NCI-H1436 treated with DMSO at 0.1 percent for 48 hours (cell line): ENCODE measurements at regions not wholly inside any gene's neighbourhood (a gene's known extent, or its start where the extent isn't known, plus 50 kb on each side); places are given as distances from the start of the nearest gene placed in this dataset.

Experiments used
- DNase-seq: peaks from one replicate; lab custom pipeline; 2025; lab: John Stamatoyannopoulos, UW

DNA sequence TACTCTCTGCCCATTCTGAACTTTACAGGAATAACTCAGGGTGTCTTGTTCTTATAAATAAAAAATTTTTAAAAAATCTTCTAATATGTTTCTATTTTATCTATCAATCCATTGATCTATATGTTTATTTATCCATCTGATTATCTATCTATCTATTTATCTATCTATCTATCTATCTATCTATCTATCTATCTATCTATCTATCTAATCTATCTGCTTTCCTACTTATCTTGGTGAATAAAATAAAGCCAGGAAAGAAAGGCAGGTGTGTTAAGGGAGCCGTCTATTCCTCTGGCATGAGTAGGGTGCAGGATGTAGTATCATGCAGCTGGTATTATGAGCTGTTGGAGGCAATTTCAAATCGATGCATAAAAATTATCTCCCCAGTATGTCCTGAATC lies 153.0 kb downstream of the FOXA2 start:
- DNase-seq, result no peak

- DNase-seq, result no peak
These were observed 153.6 kb downstream of the FOXA2 start for GRCh38 chr20:22430746-22431168.

GRCh38 chr20:22430154-22430745 lies 154.1 kb downstream of the FOXA2 start:
- DNase-seq, result no peak

- no peak for DNase-seq
These were observed 154.9 kb downstream of the FOXA2 start for GRCh38 chr20:22429175-22430153.

DNA sequence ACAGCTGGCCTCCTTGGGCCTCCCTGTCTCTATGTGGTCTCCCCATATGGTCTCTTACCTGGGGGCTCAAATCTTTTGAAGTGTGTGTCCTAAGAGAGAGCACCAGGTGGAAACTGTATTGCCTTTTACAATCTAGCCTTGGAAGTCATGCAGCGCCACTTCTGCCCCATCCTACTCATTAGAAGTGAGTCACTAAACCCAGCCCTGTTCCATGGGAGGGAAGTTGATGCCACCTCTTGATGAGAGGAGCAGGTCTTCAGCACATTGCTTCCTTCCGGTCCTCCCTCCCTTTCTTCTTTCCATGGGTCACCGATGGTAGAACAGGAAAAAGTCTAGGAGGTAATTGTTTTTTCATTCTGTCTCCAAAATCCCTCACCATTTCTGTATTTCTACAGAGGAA lies 156.3 kb downstream of the FOXA2 start:
- no peak for DNase-seq

DNA sequence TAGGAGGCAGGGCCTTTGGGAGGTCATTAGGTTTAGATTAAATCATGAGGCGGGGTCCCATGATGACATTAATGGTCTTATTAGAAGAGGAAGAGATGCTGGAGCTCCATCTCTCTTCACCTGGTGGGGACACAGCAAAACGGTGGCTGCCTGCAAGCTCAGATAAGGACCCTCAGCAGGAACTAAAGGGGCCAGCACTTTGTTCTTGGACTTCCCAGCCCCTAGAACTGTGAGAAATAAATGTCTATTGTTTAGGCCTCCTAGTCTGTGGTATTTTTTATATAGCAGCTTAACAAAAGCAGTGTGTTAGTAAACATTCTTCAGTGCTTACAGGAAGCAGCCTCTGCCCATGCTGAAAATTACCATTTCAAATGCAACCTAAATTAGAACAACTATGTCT lies 157.6 kb downstream of the FOXA2 start:
- DNase-seq, result no peak

- DNase-seq, result no peak
These were observed 158.8 kb downstream of the FOXA2 start for GRCh38 chr20:22425344-22426295.

- DNase-seq, result no peak
These were observed 161.1 kb downstream of the FOXA2 start for GRCh38 chr20:22423190-22423832.

GRCh38 chr20:22420116-22420598 lies 164.2 kb downstream of the FOXA2 start:
- DNase-seq, result no peak

DNA sequence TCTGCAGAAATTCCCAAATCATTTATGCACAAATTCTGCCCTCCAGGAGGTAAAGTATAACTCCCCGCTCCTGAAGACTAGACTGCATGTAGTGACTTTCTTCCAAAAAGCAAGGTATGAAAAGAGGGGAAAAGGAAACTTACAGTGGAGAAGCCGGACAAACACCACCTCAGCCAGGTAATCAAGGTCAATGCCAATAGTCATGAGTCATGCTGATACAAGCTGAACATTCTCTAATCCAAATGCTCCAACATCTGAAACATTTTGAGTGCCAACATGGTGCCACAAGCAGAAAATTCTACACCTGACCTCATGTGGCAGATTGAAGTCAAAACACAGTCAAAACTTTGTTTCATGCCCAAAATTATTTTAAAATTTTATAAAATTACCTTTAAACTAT lies 165.6 kb downstream of the FOXA2 start:
- no peak for DNase-seq

DNA sequence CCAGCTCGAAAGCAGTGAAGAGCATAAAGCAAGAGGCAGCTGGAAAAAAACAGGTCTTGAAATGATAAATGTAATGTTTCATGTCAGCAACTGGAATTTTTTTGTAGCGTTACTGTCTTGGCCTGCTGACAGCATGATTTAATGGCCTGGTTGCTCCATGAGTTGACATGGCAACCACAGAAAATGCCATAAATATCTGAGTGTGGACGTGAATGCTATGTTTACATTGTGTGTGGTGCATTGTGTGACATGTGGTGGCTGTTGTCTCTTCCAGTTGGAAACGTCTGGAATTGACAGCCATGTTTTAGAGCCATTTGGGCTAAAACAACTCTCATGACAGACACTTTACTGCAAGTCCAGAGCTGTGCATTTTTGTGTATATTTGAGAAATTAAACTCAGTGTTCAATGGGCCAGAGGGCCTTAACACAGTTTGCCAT lies 170.0 kb downstream of the FOXA2 start:
- DNase-seq, result no peak

DNA sequence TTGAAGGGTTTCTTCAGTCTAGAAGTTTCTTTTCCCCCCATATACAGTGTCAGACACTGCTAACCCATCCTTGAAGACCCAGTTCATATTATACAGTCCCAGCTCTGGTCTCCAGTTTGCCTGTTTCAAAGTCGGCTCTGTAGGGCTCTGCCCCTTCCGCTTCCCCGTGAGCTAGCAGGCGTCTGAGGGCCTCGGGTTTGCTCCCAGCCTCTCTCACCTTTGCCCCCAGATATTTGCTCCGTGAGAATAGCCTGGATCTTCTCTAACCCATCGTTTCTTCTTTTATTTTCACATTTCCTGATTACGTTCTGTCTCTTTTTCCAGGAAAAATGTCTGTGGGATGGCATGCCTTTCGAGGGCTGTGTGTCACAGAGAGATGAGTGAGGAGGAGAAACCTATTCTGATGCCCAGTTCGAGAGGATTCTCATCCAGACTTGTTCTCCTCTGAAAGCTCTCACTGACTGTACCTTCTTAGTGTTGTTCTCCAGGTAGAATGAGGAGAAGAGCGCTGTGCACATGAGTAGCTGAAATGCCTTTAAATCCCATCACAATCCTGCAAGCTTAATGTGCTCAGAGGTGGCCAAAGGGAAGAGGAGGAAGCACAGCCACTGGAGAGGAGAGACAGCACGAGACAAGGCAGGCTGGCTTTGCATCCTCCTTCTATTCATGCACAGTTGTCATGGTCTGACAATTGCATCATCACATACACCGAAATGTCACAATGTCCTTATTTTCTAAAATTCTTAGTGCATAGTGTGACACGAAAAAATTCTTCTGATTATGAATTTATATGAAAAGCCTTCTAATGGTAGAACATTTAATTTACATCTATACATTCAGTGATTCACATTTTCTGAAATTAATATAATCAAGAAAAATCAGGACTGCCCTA lies 171.1 kb downstream of the FOXA2 start:
- no peak for DNase-seq

DNA sequence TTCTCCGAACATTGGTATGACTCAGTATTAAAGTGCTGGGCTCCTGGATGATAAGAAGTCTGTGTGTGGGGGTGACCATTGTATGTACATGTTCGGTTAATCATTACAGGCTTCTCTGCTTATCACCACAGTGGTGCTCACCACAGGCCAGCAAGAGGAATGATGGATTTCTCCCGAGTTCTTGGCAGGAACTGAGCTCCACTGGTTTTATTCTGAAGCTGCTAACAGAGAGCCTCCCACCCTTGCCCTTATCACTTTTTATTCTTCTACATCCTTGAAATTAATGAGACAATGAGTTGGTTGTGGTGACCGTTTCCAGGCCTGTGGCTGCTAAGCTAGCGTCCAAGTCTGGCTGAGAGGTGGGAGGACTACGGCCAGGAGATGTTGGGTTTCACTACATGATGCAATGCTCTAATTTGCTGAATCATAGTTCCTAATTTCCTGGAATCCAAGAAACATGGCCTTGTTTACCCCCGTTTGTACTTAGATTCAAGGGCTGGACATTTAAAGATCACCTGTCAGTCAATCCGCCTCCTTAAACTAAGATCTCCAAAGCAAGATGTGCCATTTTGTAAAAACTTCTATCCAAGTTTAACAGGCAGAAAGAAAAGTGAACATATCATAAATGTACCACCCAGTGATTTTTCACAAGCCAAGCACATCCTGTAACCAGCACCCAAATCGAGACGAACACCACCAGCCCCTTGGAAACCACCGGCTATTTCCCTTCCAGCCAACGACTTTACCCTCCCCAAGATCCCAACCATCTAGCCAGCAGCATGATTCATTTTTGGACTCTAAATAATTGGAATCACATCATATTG lies 172.5 kb downstream of the FOXA2 start:
- DNase-seq, result no peak

- DNase-seq, result no peak
These were observed 173.1 kb downstream of the FOXA2 start for GRCh38 chr20:22411286-22411626.

GRCh38 chr20:22410556-22411130 lies 173.7 kb downstream of the FOXA2 start:
- DNase-seq, result no peak

DNA sequence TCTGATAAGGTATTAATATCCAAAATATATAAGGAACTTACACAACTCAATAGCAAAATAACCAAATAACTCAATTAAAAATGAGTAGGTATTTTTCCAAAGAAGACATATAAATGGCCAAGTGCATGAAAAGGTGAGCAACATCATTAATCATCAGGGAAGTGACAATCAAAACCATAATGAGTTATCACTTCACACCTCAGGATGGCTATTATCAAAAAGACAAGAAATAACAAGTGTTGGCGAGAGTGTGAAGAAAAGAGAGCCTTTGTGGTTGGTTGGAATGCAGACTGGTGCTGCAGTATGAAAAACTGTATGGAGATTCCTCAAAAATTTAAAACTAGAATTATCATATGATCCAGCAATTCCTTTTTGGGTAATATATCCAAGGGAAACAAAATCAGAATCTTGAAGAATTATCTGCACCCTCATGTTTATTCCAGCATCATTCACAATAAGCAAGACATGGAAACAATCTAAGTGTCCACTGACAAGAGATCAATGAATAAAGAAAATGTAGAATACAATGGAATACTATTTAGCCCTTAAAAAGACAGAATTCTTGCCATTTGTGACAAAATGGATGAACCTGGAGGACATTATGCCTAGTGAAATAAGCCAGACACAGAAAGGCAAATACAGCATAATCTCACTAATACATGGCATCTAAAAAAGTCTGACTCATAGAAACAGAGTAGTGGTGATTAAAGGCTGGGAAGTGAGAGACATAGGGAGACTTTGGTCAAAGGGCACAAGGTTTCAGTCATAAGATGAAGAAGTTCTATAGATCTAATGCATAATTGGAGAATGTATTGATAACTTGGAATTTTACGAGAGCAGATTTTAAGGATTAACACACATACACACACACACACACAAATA lies 175.6 kb downstream of the FOXA2 start:
- no peak for DNase-seq

GRCh38 chr20:22407237-22408193 lies 176.9 kb downstream of the FOXA2 start:
- DNase-seq, result no peak
